ENCODE measurements at regions not wholly inside any gene's neighbourhood (a gene's known extent, or its start where the extent isn't known, plus 50 kb on each side); places are given as distances from the start of the nearest gene placed in this dataset.
"Not testable (repeated sequence)": the region's sequence is repeated elsewhere in the genome, so short reads cannot be mapped to it uniquely, and the experiment has no call there.

GRCh38 chr3:15903759-15904720, 106.3 kb upstream of the ANKRD28 start:
- DNase-seq (ENCODE audit: low read depth), result no peak

GRCh38 chr3:15905041-15905440, 107.3 kb upstream of the ANKRD28 start:
- DNase-seq (ENCODE audit: low read depth), result no peak

- DNase-seq (ENCODE audit: low read depth), result not testable (repeated sequence)
Observed at GRCh38 chr3:15907403-15907802, 109.6 kb upstream of the ANKRD28 start.

GRCh38 chr3:15918988-15919387, 121.2 kb upstream of the ANKRD28 start:
- no peak for DNase-seq (ENCODE audit: low read depth)

- DNase-seq (ENCODE audit: low read depth), result no peak
Observed at GRCh38 chr3:15919971-15920370, 122.2 kb upstream of the ANKRD28 start.

DNA sequence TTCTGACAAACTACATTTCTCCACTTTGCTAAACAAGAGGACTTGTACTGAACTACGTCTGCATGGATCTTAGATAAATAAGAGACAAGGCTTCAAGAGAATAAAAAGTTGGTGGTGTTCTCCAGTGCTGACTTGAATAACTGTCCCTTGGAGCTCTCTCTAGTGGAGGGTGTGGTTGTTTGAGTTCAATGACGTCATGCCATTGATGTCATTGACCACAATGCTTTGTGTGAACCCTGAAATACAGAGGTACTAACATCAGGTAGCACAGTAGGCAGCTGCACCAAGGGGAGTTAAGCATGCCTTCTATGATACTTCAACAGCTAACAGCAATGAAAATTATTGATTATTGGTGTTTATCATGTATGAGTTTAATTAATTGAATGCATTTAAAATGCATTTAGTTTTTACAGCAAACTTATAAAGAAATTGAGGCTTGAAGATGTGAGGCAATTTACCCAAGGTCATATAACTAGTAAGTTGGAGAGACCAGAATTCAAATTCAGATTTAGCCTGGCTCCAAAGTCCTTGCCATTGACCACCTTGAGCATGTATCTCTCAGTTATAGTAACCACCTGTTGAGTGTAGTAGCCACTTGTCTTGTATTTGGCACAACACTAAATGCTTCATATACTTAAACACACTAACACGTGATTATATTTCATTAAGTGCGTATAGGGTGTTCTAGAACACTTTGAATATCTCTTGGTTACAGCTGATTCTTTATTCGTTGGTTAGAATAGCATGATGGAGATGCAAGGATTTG, 126.0 kb upstream of the ANKRD28 start:
- no peak for DNase-seq (ENCODE audit: low read depth)

DNA sequence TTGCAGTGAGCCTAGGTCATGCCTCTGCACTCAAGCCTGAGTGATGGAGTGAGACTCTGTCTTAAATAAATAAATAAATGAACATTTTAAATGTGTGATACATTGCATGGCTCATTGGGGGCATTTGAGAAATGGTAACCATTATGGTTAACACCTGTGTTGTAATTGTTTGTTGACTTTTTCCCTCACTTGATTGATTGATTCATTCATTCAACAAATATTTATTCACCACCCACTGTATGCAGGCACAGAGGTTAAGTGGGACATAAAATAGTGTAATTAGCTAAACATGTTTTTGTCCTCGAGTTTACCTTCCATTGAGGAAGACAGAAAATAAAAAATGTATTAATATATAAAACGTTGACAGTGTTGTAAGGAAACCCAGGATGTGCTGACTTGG, 127.1 kb upstream of the ANKRD28 start:
- no peak for DNase-seq (ENCODE audit: low read depth)

- DNase-seq (ENCODE audit: low read depth), result no peak
Observed at GRCh38 chr3:15926871-15927270, 129.1 kb upstream of the ANKRD28 start.

DNA sequence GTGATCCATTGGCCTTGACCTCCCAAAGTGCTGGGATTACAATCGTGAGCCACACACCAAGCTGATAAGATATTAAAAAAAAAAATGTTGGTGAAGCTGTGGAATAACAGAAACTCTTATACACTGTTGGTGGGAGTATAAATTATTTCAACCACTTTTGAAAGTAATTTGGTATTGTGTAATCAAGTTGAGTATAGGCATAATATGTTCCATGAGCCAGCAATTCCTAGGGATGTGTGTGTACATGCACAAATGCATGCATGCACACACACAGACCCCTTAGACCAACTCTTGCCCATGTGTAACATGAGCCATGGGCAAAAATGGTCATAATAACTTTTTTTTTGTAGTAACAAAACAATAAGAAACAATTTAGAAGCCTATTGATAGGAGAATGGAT, 130.2 kb upstream of the ANKRD28 start:
- no peak for DNase-seq (ENCODE audit: low read depth)

GRCh38 chr3:15929944-15930571, 132.3 kb upstream of the ANKRD28 start:
- no peak for DNase-seq (ENCODE audit: low read depth)

GRCh38 chr3:15932348-15933300, 134.8 kb upstream of the ANKRD28 start:
- DNase-seq (ENCODE audit: low read depth), result no peak

DNA sequence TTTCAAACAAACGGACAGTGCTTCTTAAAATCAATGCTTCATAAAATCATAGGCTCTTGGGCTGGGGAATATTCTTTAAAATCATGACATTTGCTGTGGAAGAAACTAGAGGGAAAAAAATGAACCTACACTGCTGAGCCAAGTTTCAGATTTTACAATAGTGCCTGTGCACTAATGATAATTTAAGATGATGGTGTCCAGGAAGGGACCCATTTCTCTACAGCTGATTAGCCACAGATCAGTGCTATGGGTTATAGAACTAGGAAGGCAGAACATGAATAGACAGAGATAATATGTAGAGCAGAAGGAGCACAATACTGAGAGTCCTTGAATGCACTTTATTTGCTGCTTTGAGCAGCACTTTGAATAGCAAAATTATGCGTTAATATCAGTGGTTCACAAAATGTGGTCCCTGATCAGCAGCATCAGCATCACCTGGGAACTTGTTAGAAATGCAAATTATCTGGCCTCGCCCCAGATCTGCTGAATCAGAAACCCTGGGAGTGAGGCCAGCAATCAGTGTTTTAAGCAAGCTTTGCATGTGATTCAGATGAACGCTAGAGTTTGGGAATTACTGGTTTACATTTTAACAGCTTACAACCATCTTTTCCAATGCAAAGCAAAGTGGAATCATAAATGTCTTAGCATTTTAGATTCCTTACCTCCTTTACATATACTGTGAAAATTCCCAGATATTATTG, 135.8 kb upstream of the ANKRD28 start:
- no peak for DNase-seq (ENCODE audit: low read depth)

DNA sequence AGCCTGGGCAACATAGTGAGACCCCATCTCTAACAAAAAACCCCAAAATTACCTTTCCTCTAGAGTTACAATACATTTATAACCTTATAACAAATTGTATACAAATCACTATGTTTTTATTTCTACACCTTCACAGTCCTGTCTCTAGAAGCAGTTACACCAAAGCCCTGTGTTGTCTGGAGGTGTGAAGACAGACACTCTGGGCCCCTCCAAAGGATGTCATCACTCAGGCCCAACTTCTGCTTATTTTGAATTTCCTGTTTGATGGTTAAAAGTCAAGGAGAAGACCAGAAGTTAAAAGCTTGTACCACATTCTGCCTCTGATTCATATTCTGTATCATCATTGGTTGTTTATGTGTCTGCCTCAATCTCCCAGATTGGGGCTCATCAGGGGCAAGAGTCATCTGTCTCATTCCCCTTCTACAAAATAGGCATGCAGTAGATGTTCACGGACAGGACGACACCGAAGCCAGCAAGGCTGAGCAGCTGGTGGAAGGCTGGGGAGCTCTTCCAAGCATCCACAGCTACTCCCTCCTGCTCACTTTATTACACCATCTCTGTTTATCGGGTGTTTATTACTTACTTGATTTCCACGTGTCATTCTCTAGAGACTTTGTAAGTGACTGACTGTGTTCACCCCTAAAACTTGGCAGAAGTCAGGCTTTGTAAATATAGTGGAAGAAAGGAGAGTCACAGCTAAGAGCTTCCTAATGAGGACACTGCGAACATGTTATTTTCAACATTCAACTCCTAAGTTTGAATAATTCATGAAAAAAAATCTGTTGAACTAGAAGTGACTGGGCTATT, 136.8 kb upstream of the ANKRD28 start:
- DNase-seq (ENCODE audit: low read depth), result no peak

- no peak for DNase-seq (ENCODE audit: low read depth)
Observed at GRCh38 chr3:15936312-15936711, 138.5 kb upstream of the ANKRD28 start.

DNA sequence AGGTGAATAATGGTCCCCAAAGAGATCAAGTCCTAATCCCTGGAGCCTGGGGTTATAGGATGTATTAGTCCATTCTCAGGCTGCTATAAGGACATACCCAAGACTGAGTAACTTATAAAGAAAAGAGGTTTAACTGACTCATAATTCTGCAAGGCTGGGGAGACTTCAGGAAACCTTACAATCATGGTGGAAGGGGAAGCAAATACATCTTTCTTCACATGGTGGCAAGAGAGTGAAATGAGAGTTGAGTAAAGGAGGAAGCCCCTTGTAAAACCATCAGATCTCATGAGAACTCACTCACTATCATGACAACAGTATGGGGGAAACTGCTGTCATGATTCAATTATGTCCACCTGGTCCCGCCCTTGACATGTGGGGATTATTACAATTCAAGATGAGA, 142.9 kb upstream of the ANKRD28 start:
- DNase-seq (ENCODE audit: low read depth), result no peak

DNA sequence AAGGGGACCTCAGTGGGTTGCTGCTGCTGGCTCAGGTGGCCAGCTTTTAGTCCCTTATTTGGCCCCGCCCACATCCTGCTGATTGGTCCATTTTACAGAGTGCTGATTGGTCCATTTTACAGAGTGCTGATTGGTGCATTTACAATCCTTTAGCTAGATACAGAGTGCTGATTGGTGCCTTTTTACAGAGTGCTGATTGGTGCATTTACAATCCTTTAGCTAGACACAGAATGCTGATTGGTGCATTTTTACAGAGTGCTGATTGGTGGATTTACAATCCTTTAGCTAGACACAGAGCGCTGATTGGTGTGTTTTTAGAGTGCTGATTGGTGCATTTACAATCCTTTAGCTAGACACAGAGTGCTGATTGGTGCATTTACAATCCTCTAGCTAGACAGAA, 143.7 kb upstream of the ANKRD28 start:
- not testable (repeated sequence) for DNase-seq (ENCODE audit: low read depth)

- no peak for DNase-seq (ENCODE audit: low read depth)
Observed at GRCh38 chr3:15941958-15942357, 144.2 kb upstream of the ANKRD28 start.

GRCh38 chr3:15942462-15942861, 144.7 kb upstream of the ANKRD28 start:
- DNase-seq (ENCODE audit: low read depth), result no peak

- DNase-seq (ENCODE audit: low read depth), result no peak
Observed at GRCh38 chr3:15942936-15943335, 145.2 kb upstream of the ANKRD28 start.

DNA sequence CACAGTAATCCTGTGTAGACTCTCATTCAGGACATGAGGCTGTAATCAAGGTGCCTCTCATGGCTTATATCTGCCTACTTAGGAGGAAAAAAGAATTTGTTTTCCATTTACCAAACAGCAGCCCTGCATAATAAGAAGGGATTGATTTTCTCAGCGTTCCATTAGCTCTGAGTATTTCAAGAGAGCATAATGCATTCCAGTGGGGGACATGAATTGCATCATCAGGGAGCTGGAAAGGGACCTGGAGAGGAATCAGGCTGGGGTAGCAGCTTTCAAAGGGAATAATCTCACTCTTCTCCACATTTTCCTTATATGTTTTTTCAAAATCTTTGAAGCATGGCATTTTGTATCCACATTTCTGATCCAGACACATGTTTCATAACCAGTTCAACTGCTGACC, 150.6 kb upstream of the ANKRD28 start:
- no peak for DNase-seq (ENCODE audit: low read depth)
